ENCODE measurements at regions not wholly inside any gene's neighbourhood (a gene's known extent, or its start where the extent isn't known, plus 50 kb on each side); places are given as distances from the start of the nearest gene placed in this dataset.

DNA sequence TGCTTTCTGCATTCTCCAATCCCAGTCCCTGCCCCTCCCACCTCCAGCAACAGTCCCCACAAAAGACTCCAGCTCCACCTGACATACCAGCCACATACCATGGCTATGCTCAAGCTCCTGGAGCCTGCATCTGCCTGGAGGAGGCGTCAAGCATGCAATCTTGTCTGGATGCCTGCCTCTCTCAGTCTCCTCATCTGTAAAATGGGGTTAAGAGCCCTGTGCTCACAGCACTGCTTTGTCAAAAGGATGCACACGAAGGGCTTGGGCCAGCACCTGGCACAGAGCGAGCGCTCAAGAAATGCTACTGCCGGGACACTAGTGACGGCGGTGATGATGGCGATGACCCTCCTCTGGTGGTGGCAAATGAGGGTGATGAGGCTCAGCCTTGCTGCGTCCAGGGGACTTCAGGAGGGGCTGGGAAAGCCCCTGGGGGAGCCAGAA is 202.9 kb upstream of the IER5L start:
- TF ChIP-seq, protein P1, sequence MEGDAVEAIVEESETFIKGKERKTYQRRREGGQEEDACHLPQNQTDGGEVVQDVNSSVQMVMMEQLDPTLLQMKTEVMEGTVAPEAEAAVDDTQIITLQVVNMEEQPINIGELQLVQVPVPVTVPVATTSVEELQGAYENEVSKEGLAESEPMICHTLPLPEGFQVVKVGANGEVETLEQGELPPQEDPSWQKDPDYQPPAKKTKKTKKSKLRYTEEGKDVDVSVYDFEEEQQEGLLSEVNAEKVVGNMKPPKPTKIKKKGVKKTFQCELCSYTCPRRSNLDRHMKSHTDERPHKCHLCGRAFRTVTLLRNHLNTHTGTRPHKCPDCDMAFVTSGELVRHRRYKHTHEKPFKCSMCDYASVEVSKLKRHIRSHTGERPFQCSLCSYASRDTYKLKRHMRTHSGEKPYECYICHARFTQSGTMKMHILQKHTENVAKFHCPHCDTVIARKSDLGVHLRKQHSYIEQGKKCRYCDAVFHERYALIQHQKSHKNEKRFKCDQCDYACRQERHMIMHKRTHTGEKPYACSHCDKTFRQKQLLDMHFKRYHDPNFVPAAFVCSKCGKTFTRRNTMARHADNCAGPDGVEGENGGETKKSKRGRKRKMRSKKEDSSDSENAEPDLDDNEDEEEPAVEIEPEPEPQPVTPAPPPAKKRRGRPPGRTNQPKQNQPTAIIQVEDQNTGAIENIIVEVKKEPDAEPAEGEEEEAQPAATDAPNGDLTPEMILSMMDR (IDR thresholded peaks at IDR 0.05; ENCODE audit: low read depth, low read length, missing input control): no peak
- TF ChIP-seq, protein P2, sequence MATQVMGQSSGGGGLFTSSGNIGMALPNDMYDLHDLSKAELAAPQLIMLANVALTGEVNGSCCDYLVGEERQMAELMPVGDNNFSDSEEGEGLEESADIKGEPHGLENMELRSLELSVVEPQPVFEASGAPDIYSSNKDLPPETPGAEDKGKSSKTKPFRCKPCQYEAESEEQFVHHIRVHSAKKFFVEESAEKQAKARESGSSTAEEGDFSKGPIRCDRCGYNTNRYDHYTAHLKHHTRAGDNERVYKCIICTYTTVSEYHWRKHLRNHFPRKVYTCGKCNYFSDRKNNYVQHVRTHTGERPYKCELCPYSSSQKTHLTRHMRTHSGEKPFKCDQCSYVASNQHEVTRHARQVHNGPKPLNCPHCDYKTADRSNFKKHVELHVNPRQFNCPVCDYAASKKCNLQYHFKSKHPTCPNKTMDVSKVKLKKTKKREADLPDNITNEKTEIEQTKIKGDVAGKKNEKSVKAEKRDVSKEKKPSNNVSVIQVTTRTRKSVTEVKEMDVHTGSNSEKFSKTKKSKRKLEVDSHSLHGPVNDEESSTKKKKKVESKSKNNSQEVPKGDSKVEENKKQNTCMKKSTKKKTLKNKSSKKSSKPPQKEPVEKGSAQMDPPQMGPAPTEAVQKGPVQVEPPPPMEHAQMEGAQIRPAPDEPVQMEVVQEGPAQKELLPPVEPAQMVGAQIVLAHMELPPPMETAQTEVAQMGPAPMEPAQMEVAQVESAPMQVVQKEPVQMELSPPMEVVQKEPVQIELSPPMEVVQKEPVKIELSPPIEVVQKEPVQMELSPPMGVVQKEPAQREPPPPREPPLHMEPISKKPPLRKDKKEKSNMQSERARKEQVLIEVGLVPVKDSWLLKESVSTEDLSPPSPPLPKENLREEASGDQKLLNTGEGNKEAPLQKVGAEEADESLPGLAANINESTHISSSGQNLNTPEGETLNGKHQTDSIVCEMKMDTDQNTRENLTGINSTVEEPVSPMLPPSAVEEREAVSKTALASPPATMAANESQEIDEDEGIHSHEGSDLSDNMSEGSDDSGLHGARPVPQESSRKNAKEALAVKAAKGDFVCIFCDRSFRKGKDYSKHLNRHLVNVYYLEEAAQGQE (IDR thresholded peaks at IDR 0.05): no peak
- no peak for TF ChIP-seq JUND (IDR thresholded peaks at IDR 0.05)
- TF ChIP-seq YY1 (IDR thresholded peaks at IDR 0.05): no peak
- TF ChIP-seq, protein P3, sequence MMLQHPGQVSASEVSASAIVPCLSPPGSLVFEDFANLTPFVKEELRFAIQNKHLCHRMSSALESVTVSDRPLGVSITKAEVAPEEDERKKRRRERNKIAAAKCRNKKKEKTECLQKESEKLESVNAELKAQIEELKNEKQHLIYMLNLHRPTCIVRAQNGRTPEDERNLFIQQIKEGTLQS (IDR thresholded peaks at IDR 0.05): no peak
- no peak for TF ChIP-seq EGR1 (IDR thresholded peaks at IDR 0.05; ENCODE audit: low read depth in 2 of 2)
- no peak for TF ChIP-seq SP1 (IDR thresholded peaks at IDR 0.05)
- TF ChIP-seq RXRA (IDR thresholded peaks at IDR 0.05): no peak
- TF ChIP-seq RAD21 (IDR thresholded peaks at IDR 0.05): no peak
- no peak for TF ChIP-seq ZBTB33 (IDR thresholded peaks at IDR 0.05)
- TF ChIP-seq MAX (IDR thresholded peaks at IDR 0.05): no peak
